GM21367 (cell line): ENCODE measurements at regions not wholly inside any gene's neighbourhood (a gene's known extent, or its start where the extent isn't known, plus 50 kb on each side); places are given as distances from the start of the nearest gene placed in this dataset.
"Not testable (repeated sequence)": the region's sequence is repeated elsewhere in the genome, so short reads cannot be mapped to it uniquely, and the experiment has no call there.

Source experiments
- ATAC-seq: cut with Tn5 transposase; IDR thresholded peaks from one replicate; pipeline ENCODE4 v1.9.1; 2021; ENCODE audit not compliant: unreplicated experiment

DNA sequence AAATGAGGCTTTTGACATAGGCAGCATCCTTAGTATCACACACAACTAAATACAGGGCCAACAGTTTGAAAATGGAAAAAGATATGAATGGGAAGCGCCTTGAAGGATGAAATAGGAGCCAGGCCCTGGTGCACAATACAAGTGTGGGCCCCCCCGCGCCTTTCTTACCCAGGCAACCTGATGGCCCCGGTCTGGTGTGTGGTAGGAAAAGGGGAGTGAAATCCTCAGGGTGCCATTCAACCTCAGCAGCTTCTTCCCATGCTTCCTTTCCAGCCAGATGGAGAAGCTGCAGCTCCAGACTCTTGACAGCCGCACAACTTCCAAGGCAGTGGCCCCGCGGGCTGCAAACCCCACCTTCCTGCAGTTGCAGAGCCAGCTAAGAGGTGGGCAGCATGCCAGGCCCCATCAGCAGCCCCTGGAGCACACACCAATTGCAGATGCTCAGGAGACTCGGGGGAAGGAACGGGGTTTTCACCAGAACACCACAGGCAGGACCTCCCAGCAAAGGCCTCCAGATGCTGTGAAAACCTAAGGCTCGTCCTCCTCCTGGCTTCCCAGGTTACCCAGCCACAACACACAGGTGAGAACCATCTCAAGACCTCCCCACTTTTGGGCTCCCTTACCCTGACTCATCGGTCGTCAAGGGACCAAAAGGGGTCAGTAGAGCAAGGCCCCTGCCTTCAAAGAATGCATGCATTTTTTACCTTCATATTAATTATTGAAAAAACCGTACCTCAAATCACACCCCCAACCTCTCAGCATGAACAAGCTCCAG lies 101.6 kb downstream of the CPN2 start:
- ATAC-seq = no peak

DNA sequence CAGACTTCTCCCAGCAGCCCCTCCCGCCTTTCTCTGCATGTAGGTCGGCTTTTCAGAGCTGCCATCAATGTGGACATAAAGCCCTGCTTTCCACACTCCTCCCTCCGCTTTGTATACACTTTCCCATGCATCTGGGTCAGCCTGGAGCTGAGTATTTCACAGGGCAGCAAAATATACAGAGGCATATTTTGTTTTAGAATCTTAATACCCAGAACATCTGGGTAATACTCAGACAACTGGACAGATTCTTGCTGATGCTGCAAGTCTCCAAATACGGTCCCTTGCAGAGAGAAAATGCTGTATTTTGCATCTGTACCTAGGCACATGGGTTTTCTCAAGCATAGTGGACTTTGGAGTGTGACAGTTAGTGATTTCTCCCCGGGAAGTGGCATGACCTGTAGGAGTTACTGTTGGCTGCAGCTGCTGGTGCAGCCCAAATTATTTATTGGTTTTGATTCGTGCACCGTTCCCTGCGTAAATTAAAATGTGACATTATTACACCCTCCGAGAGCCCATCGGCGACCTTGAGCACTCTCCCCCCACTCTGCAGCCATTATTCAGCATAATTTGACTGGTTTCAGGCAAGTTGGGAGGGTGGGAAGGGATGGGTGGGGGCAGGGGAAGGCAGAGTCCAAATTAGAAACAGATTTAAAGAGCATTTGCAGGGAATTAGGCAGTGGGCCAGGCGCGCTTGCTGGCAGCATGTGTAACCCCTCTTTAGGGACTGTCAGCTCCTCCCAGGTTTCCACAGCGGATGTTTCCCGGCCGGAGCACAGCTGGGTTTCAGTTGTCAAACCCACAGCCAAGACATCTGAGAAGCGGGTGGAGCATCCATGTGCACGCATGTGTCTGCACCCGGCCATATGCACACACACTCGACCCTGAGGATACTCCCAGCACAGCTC lies 100.8 kb downstream of the CPN2 start:
- ATAC-seq = no peak

DNA sequence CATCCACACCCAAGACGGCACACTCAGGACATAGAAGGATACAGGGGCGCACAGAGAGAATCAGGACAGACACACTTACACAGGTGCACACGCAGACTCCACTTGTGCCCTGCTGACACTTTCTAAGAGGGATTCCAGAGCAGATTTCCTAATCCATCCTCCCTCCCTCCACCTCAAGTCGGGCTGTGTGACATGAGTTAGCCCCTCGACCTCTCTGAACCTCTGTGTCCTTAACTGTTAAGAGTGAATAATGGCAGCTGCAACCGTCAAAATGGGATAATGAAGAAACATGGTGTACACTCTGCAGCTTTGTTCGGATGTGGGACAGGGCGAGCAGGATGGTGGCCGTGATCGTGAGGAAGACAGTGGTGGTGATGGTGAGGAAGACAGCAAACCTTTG lies 100.1 kb downstream of the CPN2 start:
- ATAC-seq = no peak

DNA sequence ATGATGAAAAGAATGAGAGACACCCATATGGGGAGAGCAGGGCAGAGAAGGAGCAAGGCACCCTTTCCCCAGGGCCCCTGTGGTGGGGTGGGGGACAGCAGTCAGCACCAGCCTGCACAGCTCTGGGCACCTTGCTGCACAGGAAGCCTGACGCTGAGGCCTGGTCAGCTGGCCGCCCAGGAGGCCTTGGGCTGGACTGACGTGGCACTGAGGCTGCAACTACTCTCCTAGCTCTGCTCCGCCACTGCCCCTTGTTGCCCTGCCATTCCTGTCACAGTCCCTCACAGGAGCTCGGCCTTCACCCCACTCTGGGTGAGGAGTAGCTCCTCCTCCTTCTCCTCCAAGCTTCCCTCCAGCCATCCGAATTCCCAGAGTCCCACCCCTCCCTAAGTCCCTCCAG lies 99.7 kb downstream of the CPN2 start:
- ATAC-seq = no peak

DNA sequence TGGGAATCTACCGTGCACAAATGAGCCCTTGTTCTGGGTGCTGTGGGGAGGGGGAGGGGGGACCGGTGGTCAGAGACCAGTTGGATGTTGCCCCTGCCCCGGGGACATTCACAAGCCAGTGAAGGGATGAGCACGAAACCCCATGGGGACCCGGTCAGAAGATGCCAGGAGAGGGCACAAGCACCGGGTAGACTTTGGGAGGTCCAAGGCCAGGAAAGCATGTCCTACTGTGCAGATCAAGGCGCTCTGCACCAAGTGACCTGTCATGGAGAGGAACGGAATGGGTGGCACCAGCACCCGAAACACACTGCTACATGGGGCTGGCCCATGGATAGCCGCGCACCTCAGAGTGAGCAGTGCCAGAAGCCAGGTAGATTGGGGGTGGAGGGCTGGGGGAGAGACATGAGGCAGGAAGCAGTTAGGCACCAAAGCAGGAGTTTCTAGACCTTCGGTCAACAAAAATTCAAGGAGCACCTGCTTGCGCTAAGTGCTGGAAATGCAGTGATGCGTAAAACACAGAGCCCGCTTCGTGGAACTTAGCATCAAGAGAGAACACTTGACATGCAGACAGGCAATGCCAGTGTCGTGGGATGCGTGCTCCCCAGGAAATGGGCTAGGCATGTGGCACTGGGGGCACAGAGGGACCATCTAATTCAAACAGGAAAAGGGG lies 99.1 kb downstream of the CPN2 start:
- ATAC-seq = no peak

DNA sequence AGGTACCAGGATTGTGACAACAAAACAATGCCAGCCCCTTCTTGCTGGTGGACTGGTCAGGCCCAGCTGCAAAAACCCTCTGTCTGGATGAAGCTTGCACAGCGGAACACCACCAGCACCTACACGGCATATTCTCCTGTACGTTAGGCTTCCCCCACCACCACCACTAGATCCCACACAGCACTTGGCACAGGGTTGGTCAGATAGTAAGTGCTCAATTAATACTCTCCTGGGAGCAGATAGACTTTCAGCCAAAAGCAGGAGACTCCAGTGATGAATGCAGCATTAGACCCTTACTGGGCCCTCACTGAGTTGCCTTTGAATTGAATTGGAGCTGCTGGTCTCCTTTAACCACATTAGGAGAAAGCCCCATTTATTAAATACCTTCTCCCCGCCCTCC lies 97.9 kb downstream of the CPN2 start:
- no peak for ATAC-seq

DNA sequence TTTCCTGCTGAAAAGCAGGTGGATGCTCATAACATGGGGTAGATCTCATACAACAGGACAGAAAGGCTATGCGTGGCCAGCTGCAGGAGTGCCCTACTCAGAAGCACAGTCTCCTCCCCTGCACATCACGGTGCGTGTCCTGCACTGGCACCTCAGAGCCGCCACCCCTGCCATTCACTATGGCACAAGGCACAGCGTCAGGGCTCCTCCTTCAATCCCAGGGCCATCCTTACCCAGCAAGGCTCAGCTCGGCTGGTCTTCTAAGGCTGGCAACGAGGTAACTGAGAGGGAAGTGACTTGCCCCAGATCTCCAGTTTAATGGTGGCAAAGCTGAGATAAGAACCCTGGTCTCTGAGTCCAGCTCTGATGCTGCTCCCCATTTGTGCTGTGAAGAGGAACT lies 97.1 kb downstream of the CPN2 start:
- no peak for ATAC-seq

DNA sequence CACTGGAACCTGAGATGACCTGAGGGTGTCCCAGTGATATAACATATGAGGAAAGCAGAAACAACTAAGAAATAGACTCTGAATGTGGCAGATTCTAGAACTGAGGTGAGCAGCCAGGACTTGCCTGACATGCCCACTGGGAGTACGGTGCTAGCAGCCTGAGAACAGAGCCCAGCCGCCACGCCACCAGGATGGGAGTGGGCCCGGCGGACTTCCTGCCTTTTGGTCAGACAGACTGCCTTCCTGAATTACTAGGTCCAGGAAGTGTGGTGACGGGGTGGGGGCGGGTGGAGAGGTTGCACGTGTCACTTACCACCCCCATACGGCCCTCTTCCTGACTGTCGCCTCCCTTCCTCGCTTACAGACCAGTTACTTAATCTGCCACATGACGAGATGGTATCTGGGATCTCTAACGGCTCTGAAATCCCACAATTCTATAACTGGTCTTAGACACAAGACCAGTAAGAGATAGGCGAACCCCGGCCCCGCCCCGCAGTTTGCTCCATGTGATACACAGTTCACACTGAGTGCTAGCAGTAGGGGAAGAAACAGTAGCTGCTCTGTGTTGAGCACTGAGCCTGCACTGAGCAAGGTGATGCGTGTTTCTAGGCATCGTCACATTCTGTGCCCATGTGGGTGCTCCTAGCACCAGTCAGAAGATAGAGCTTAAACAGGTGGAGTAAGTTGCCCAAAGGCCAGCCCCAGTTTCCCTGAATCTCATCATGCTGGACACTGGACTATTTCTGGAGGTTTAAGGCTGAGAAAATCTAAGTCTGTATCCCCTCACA lies 95.7 kb downstream of the CPN2 start:
- ATAC-seq = peak; percentile 61

DNA sequence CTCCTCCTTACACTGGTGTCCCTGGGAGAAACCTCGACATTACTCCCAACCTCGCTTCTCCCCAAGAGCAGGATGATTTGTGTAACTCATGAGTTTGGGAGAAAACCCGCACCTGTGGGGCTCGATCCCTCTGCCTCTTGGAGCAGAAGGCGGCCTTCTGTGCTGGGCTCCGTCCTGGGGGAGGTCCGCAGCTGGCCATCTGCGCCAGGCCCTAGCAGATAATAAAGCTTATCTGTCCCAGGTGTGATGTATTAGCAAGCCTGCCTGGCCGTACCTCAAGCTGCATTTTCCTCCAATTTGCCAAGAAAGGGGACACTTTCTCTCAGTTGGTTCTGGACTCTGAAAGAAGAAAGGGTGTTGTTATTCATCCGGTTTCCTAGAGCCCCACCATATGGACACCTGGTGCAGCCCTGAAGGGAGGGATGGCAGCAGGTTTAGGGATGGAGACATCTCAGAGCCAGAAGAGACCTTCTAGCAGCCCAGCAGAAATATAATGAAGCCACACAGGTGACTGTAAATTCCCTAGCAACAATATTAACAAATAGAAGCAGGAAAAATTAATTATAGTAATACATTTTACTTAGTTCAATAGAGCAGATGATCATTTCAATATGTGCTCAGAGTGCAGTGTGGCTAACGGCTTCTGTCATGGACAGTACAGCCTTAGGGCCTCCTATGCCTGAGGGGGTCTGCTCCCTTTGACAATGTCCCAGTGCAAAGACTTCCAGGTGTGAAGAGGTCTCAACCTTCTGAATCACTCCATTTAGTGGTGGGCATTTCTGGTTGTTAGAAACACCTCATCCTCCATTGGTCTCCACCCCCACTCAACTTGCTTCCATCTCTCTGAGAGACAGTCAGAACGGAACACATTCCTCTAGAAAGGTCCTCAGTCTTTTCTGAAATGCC lies 94.8 kb downstream of the CPN2 start:
- ATAC-seq = no peak

DNA sequence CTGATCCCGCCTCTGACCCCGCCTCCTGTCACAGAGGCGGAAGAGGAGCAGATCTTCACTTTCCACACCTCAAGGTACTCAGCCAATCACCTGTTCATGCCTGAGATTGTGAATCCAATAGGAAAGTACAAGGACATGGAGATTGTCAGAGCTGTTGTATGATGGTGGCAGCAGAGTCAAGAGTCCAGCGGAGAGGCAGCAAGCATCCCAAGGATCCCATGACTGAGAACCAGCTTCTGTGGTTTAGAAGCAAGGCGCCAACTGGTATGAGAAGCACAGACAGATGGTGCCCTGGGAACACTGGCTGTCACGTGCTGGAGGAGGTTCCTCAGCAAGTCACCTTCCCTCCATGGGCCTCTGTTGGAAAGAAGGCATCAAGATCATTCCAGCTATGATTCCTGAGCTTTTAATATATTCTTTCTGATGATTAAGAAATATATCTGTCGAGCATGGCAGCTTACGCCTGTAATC lies 93.9 kb downstream of the CPN2 start:
- ATAC-seq = no peak

DNA sequence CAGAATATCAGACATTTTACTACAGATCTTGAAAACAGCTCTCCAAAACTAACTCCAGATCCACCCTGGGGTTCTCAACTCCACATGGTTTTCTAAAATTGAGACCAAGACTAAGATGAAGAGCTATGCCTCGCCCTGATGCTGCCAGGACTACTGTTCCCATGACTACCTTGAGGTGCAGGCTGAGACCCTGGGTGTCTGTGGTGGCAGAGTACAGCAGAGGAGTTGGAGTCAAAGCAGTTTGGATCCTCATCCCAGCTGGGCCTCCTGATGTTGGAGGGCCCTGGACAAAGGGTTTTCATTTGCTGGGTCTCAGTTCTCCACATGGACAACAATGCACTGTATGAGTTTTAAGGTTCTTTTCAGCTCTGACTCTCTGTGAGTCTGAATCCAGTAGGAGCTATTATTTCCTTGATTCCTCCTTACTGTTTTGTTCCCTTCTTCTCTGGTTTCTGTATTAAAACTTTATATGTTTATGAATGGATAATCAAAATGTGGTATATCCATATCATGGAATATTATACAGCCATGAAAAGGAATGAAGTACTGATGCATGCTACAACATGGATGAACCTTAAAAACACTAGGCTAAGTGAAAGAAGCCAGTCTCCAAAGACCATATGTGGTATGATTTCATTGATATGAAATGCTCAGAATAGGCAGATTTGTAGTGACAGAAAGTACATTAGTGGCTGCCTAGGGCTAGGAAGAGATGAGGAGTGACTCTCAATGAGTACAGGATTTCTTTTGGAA lies 93.0 kb downstream of the CPN2 start:
- no peak for ATAC-seq

DNA sequence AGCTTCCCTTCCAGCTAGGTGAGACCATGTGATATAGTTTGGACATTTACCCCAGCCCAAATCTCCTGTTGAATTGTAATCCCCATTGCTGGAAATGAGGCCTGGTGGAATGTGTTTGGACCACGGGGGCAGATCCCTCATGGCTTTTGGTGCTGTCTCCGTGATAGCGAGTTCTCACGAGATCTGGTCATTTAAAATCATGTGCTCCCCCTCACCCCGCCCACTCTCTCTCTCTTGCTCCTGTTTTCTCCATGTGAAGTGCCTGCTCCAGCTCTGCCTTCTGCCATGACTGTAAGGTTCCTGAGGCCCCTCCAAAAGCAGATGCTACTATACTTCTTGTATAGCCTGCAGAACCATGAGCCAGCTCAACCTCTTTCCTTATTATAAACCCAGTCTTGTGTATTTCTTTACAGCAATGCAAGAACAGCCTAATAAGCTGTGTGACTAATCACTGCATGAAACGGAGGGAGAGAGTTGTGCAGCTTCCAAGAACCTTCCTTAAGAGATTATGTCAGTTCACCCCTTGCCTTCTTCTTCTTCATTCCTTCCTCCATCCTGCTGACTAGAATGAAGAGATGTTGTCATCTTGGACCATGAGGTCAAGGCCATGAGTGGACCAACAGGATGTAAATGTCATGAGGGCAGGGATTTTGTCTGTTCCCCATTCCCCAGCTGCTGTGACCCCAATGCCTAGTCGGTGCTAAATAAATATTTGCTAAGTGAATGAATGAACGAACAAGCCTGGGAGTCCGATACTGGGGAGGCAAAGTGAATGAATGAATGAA lies 91.0 kb downstream of the CPN2 start:
- ATAC-seq = no peak

DNA sequence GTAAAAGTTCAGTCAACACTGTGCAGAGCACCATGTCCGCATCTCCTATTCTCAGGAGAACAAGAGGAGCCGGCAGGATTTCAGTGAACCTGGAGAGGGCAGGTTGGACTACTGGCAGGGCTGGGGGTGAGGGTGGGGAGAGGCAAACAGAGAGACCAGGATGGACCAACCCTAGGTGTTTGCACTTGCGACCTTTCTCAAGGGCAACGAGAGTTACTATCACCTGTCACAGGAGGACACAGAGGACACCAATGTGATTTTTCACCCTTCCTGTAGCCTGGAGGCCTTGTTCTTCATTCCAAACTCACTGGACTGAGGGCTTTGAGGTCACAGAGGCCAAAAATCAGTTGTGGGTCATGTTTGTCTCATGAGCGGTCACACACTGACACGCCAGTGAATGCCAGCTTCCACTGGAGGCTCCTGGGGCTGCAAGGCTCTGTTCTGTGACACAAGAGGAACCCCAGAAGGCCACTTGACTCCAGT lies 89.5 kb downstream of the CPN2 start:
- no peak for ATAC-seq

DNA sequence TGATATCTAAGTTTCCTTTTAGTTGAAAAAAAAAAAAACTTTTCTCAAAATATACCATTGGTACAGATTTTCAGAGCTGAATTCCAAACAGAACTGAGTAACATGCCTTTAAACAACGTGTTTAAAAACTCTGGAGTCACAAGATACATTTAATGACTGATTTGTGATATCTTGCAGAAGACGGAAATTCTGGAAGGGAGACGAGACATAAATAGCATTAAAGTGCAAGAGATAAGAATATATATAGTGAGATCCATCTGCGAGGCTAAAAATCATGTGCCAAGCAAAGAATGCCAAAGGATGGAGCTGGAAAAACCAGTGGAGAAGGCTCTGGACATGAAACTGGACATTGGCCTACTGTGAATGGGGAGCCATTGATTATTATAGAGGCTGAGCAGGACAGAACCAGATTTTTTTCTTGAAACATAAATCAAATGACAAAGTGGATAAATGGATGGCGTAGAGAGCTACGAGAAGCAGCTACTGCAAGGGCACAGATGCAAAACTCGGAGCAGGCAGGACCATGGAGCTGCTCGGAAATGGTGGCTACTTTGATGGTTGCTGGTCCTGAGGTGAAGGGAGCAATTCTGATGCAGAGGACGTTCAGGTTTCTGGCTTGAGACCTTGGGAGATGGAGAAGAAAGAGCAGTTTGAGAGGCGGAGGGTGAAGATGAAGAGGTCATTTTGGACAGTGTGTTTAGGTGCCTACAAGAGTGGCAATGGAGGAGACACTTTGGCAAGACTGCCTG lies 88.8 kb downstream of the CPN2 start:
- ATAC-seq = no peak

DNA sequence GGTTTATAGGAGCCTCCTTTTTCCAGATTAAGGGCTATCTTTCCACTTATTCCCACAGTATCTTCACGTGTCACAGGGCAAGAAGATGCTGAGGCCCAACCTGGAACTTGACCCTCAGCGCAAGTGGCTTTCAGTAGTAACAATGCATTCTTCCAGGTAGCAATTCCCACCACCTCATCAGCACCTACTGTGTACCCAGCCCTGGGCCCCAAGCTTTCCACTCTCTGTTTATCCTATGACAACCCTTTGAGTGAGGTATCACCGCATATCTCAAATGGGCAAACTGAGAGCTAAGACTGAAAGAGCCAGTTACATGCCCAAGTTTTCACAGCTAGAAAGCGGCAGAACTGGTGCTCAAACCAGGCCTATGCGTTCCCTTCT lies 88.2 kb downstream of the CPN2 start:
- ATAC-seq = no peak

DNA sequence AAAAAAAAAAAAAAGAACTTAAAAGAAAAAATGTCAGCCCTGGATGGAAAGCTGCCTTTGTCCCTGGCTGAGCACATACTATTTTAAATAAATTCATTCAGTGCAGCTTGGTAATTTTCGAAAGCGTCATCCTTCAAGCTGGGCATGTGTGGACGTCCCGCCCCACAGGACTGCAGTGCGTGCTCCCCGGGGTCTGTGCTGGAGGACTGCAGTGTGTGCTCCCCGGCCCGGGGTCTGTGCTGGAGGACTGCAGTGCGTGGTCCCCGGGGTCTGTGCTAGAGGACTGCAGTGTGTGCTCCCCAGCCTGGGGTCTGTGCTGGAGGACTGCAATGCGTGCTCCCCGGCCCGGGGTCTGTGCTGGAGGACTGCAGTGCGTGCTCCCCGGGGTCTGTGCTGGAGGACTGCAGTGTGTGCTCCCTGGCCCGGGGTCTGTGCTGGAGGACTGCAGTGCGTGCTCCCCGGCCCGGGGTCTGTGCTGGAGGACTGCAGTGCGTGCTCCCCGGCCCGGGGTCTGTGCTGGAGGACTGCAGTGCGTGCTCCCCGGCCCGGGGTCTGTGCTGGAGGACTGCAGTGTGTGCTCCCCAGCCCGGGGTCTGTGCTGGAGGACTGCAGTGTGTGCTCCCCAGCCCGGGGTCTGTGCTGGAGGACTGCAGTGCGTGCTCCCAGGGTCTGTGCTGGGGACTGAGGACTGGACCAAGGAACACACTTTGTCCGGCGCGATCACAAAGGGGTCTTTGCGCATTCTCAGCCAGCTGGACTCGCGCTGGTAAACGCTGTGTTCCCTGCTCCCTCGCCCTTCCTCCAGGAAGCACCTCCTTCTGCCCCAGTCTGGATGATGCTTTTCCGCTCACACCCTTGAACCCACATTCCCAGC lies 86.3 kb downstream of the CPN2 start:
- not testable (repeated sequence) for ATAC-seq

DNA sequence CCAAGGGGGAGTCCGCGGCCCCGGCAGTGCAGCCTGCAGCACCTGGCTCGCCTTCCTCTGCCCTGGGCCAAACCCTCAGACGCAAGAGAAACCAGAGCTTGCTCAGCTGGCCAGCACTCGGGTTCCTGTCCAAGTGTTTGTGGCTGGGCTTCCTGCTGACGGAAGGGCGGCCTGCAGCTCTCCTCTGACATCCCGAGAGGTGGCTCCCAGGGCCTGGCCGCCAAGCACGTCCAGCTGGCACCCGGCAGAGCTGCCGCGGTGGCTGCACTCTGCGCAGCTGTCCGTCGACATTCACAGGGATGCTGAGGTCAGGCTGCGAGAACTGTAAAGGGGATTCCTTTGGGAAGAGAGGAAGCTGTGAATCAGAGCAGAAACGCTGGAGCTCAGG lies 85.6 kb downstream of the CPN2 start:
- no peak for ATAC-seq
